Memory B cell (primary cell): ENCODE measurements at regions not wholly inside any gene's neighbourhood (a gene's known extent, or its start where the extent isn't known, plus 50 kb on each side); places are given as distances from the start of the nearest gene placed in this dataset.

Source experiments
- ATAC-seq: fragments of 150-1000 bp; cut with Tn5 transposase; 2 replicates; pipeline ENCODE4 v1.10.0; 2021; ENCODE audit warnings: low read depth, mild to moderate bottlenecking, moderate library complexity
- DNase-seq, 2 donors: peaks; one replicate each; pipeline ENCODE4 v3.0.0; 2022; ENCODE audit warnings: low spot score in 2 of 2
- H3K27ac Mint-ChIP-seq: one replicate; pipeline ENCODE4 v1.8.0; 2022; ENCODE audit warnings: mild to moderate bottlenecking, moderate library complexity, mixed read lengths
- H3K27me3 Mint-ChIP-seq: one replicate; pipeline ENCODE4 v1.8.0; 2022; ENCODE audit warnings: mixed read lengths
- H3K36me3 Mint-ChIP-seq: one replicate; pipeline ENCODE4 v1.8.0; 2022; ENCODE audit warnings: mild to moderate bottlenecking, mixed read lengths
- H3K4me1 Mint-ChIP-seq: one replicate; pipeline ENCODE4 v1.8.0; 2022; ENCODE audit warnings: mixed read lengths
- H3K4me3 Mint-ChIP-seq: one replicate; pipeline ENCODE4 v1.8.0; 2022; ENCODE audit warnings: mild to moderate bottlenecking, moderate library complexity, mixed read lengths
- H3K9me3 Mint-ChIP-seq: one replicate; pipeline ENCODE4 v1.8.0; 2022; ENCODE audit warnings: mixed read lengths

GRCh38 chr5:129821477-129822131 lies 73.7 kb downstream of the MINAR2 start:
- no peak overlapping the region for H3K4me3 Mint-ChIP-seq
- DNase-seq: no peak

DNA sequence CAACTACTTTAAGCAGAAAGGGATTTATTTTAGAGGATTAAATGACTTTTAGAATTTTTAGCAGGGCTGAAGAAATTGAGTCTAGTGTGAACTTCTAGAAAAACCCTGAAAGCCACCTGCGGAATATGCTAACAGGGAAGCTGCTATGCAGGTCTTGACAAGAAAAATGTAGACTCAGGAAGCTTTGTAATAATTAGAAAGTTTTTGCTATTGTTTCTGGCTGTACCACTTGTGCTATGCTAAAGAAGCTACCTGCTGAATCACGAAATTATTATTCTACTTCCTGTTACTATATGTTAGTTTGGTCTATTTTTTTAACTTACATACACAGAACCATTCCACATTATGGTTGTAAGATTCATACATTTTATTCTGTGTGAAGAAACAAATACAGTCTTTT lies 74.0 kb upstream of the CHSY3 start:
- Mint-ChIP-seq H3K4me3 (no peak overlapping the region), H3K27me3 (no peaks in the 10 kb centered on the region), H3K9me3 (no peaks in the 10 kb centered on the region), H3K27ac (no peak overlapping the region), H3K36me3 (no peaks in the 10 kb centered on the region), H3K4me1 (no peaks in the 10 kb centered on the region)
- ATAC-seq (no peak), DNase-seq (no peak)

More at GRCh38 chr5:129821477-129822131, 73.7 kb downstream of the MINAR2 start:
- H3K36me3 Mint-ChIP-seq: no peaks in the 10 kb centered on the region
- no peaks in the 10 kb centered on the region for H3K9me3 Mint-ChIP-seq
- ATAC-seq: no peak
- no peaks in the 10 kb centered on the region for H3K27me3 Mint-ChIP-seq
- no peak overlapping the region for H3K27ac Mint-ChIP-seq
- H3K4me1 Mint-ChIP-seq: no peaks in the 10 kb centered on the region

- no peak for DNase-seq
- Mint-ChIP-seq H3K27ac (no peak overlapping the region), H3K4me1 (peaks cover 4% of the 10 kb centered on the region), H3K9me3 (peaks cover 4% of the 10 kb centered on the region), H3K4me3 (no peak overlapping the region), H3K36me3 (no peaks in the 10 kb centered on the region), H3K27me3 (no peaks in the 10 kb centered on the region)
- ATAC-seq: no peak
Measured at GRCh38 chr5:129836321-129836720, 67.9 kb upstream of the CHSY3 start.

- Mint-ChIP-seq H3K27ac (no peak overlapping the region), H3K4me1 (no peaks in the 10 kb centered on the region), H3K9me3 (no peaks in the 10 kb centered on the region), H3K27me3 (peaks cover 3% of the 10 kb centered on the region), H3K4me3 (no peak overlapping the region), H3K36me3 (no peaks in the 10 kb centered on the region)
- ATAC-seq (no peak), DNase-seq (no peak)
Measured at GRCh38 chr5:129844764-129845163, 59.5 kb upstream of the CHSY3 start.

DNA sequence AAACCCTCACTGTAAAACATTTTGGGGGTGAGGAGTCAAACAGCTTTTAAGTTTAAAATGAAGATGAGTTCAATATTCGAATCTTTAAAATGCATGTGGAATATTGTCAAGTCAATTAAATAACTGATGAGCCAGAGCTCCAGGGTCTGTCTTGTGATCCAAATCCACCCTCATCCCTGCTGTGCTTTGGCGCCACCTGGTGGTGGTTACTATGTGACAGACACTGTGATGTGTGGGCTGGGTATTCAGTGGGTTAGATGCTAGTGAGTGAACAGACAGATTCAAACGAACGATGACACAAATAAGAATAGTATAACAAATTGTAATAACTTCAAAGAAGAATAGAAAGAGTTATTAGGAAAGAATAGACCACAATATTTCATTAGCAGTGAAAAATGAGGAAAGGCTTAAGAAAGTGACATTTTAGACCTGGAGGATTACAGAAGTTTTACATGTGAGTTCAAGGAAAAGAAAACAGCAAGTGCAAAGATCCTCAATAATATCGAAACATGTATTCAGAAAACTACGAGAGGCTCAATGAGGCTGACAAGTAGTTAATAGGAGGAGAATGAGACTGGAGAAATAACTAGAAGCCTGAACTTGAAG lies 51.4 kb upstream of the CHSY3 start:
- ATAC-seq (peak; percentile 66), DNase-seq (peak; percentile 36 to 59)
- no peaks in the 10 kb centered on the region for H3K4me1 Mint-ChIP-seq
- H3K27me3 Mint-ChIP-seq: peaks cover 3% of the 10 kb centered on the region
- no peaks in the 10 kb centered on the region for H3K36me3 Mint-ChIP-seq
- H3K9me3 Mint-ChIP-seq: no peaks in the 10 kb centered on the region
- H3K4me3 Mint-ChIP-seq: no peak overlapping the region
- H3K27ac Mint-ChIP-seq: no peak overlapping the region

- Mint-ChIP-seq H3K4me1 (no peaks in the 10 kb centered on the region), H3K36me3 (no peaks in the 10 kb centered on the region), H3K9me3 (no peaks in the 10 kb centered on the region), H3K4me3 (no peak overlapping the region), H3K27me3 (peaks cover 3% of the 10 kb centered on the region), H3K27ac (no peak overlapping the region)
- DNase-seq: no peak
- ATAC-seq: no peak
Measured at GRCh38 chr5:129853588-129853987, 50.7 kb upstream of the CHSY3 start.
